ENCODE measurements at regions not wholly inside any gene's neighbourhood (a gene's known extent, or its start where the extent isn't known, plus 50 kb on each side); places are given as distances from the start of the nearest gene placed in this dataset.

- no peak overlapping the region for H3K4me3 ChIP-seq (ENCODE audit: low read depth, low read length)
- no peak for TF ChIP-seq CTCF (IDR thresholded peaks at IDR 0.05; ENCODE audit: insufficient read depth, low read length)
- DNase-seq (ENCODE audit: low read depth): no peak
Observed at GRCh38 chr5:73307645-73308355, 134.8 kb downstream of the TMEM174 start.

GRCh38 chr5:73306741-73307275, 133.8 kb downstream of the TMEM174 start:
- no peak for TF ChIP-seq CTCF (IDR thresholded peaks at IDR 0.05; ENCODE audit: insufficient read depth, low read length)
- no peak for DNase-seq (ENCODE audit: low read depth)
- no peak overlapping the region for H3K4me3 ChIP-seq (ENCODE audit: low read depth, low read length)

- no peak for TF ChIP-seq CTCF (IDR thresholded peaks at IDR 0.05; ENCODE audit: insufficient read depth, low read length)
- no peak overlapping the region for H3K4me3 ChIP-seq (ENCODE audit: low read depth, low read length)
- no peak for DNase-seq (ENCODE audit: low read depth)
Observed at GRCh38 chr5:73306078-73306719, 133.2 kb downstream of the TMEM174 start.

GRCh38 chr5:73305386-73305785, 132.4 kb downstream of the TMEM174 start:
- TF ChIP-seq CTCF (IDR thresholded peaks at IDR 0.05; ENCODE audit: insufficient read depth, low read length): no peak
- DNase-seq (ENCODE audit: low read depth): no peak
- H3K4me3 ChIP-seq (ENCODE audit: low read depth, low read length): no peak overlapping the region

GRCh38 chr5:73304381-73304780, 131.4 kb downstream of the TMEM174 start:
- DNase-seq (ENCODE audit: low read depth): no peak
- no peak overlapping the region for H3K4me3 ChIP-seq (ENCODE audit: low read depth, low read length)
- no peak for TF ChIP-seq CTCF (IDR thresholded peaks at IDR 0.05; ENCODE audit: insufficient read depth, low read length)

- no peak for DNase-seq (ENCODE audit: low read depth)
- H3K4me3 ChIP-seq (ENCODE audit: low read depth, low read length): no peak overlapping the region
- TF ChIP-seq CTCF (IDR thresholded peaks at IDR 0.05; ENCODE audit: insufficient read depth, low read length): no peak
Observed at GRCh38 chr5:73303148-73304079, 130.4 kb downstream of the TMEM174 start.

All from fibroblast of the aortic adventitia (primary cell).